Ovary (tissue), 7 donors: ENCODE measurements at regions not wholly inside any gene's neighbourhood (a gene's known extent, or its start where the extent isn't known, plus 50 kb on each side); places are given as distances from the start of the nearest gene placed in this dataset.

Experiments
- DNase-seq, 5 donors: peaks; one replicate each; pipeline ENCODE4 v3.0.0-alpha.2; 2019 to 2020
- H3K27ac ChIP-seq, 2 donors: fragments of 200-600 bp; one replicate each; pipeline versions ENCODE4 v1.5.1 to v1.8.0; 2019 to 2022
- H3K27me3 ChIP-seq: fragments of 200-600 bp; one replicate; pipeline ENCODE4 v1.8.0; 2022
- H3K36me3 ChIP-seq: fragments of 200-600 bp; sonication (generic); one replicate; pipeline ENCODE4 v1.5.1; 2019
- H3K4me1 ChIP-seq: one replicate; pipeline ENCODE4 v1.8.1; 2013; ENCODE audit warnings: mild to moderate bottlenecking, moderate library complexity; ENCODE audit not compliant: insufficient read depth
- H3K4me3 ChIP-seq: fragments of 200-600 bp; sonication (generic); one replicate; pipeline ENCODE4 v1.5.1; 2017
- H3K9me3 ChIP-seq, 2 donors: fragments of 200-600 bp in 1 of 2; sonication (generic) in 1 of 2; one replicate each; pipeline versions ENCODE4 v1.5.1 to v1.8.1; 2013 to 2019; ENCODE audit warnings: mild to moderate bottlenecking in 1 of 2, moderate library complexity in 1 of 2
- EP300 ChIP-seq: sonication (generic); formaldehyde crosslinking; IDR thresholded peaks from one replicate; pipeline ENCODE4 v1.6.1; 2017; ENCODE audit warnings: antibody characterized with exemption
- POLR2A ChIP-seq: fragments of 450-650 bp; IDR thresholded peaks from one replicate; pipeline ENCODE4 v1.6.1; 2017; ENCODE audit warnings: antibody characterized with exemption, mild to moderate bottlenecking, moderate library complexity
- WGBS, 3 donors: extraction: QIAGEN DNeasy Blood & Tissue Kit in 1 of 3; methylation state at CpG; one replicate each; pipeline versions ENCODE4 v1.1.5 to v1.1.7; 2013 to 2017; 5-methylcytosine and 5-hydroxymethylcytosine counted together
- intact Hi-C, 4 donors: fragments of 100-400 bp; cut with DNase I; formaldehyde crosslinking; loops; one replicate each; pipeline versions ENCODE4 v1.11.0 to v1.15.1; 2022 to 2023
- TF ChIP-seq, protein P1 (sequence below), 3 donors: fragments of 450-650 bp in 2 of 3; fragments of 200-600 bp in 1 of 3; IDR thresholded peaks; one replicate each; pipeline versions ENCODE4 v1.5.1 to v1.8.0; 2016 to 2022; ENCODE audit warnings: antibody characterized with exemption in 3 of 3, mild to moderate bottlenecking in 1 of 3
- donor health status: DM: no; HTN: no; CAD: no; lungs with moderate emphysema.
- donor health status: DM: no; HTN: no; CAD: no.
- donor health status: Bipolar disorder and iron deficiency.
- donor health status: DM: no; HTN: no; CAD: no.
- donor health status: DM: yes; HTN: yes; CAD: no.

DNA sequence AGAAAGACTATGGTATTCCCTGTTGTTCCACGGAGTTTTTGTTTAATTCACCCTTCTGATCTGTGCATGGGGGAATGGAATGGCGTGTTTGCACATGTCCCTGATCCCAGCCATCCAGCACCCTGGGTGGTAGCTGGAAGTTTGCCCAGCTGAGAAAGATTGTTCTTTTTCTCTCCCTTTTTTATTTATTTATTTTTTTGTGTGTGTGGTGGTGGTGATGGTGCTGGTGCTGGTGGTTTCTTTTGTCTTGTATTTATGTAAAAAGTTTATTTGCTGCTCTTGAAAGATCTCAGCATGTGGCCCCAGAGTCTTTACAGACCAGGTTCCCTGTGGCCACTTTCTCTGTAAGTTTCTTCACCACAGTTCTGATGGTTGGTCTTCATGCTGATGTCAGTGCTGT lies 372.6 kb downstream of the UTRN start:
- intact Hi-C loops, result no loop called here
- Histone ChIP-seq H3K4me3 (no peak overlapping the region), H3K36me3 (no peaks in the 10 kb centered on the region), H3K27me3 (no peaks in the 10 kb centered on the region), H3K4me1 (peaks cover 8% of the 10 kb centered on the region), H3K27ac (no peak overlapping the region), H3K9me3 (no peaks in the 10 kb centered on the region)
- WGBS, 3 donors, result 51 to 77% (median 65%) methylated on average over 2 of the region's 2 CpGs
- no peak for DNase-seq
- no peak for TF ChIP-seq POLR2A
- TF ChIP-seq, protein P1, sequence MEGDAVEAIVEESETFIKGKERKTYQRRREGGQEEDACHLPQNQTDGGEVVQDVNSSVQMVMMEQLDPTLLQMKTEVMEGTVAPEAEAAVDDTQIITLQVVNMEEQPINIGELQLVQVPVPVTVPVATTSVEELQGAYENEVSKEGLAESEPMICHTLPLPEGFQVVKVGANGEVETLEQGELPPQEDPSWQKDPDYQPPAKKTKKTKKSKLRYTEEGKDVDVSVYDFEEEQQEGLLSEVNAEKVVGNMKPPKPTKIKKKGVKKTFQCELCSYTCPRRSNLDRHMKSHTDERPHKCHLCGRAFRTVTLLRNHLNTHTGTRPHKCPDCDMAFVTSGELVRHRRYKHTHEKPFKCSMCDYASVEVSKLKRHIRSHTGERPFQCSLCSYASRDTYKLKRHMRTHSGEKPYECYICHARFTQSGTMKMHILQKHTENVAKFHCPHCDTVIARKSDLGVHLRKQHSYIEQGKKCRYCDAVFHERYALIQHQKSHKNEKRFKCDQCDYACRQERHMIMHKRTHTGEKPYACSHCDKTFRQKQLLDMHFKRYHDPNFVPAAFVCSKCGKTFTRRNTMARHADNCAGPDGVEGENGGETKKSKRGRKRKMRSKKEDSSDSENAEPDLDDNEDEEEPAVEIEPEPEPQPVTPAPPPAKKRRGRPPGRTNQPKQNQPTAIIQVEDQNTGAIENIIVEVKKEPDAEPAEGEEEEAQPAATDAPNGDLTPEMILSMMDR (IDR thresholded peaks at IDR 0.05), result no peak
- TF ChIP-seq EP300, result no peak

DNA sequence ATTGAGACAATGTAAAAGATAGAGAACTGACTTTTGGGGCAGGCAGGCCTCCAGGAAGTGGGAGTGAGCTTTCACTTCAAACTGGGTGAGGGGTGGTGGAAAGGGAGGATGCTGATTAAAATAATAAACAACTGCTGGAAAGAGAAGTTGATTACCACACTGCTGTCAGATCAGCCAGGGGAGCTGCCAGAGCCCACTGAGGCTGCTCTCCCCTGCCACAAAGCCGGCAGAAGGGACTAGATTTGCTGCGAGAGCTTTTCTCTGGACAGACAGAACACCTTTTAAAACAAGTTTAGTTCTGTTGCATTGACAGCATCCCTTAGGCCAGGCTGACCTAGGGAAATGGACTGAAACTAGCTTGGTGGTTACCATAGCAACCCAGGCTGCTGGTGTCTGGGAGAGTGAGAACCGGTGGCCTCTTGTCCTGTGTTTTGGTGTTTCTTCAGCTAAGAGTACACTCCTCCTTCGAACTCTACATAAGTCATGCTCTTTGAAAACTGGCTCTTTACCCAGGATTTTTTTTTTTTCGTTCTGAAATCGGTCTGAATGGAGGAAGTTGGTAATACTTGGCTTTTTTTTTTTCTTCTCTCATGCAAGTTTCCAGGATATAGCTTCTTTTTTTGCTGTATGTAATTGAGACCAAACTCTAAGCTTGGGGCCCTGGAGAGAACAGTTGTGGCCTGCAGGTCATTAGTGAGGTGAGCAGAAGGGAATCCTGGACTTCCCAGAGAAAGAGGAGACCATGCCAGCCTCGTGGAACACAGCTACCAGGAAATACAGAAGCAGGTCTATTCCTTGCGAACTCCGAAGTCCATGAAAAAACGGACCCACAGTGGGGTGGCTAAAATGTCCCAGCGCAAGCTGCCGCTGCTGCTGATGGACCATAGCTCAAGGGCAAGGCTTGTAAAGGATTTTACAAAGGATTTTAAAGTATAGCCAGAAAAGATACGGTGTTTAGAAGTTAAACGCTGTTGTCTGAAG lies 374.4 kb downstream of the UTRN start:
- 40 to 47% (median 43%) methylated on average over 14 of the region's 14 CpGs for WGBS, 3 donors
- Histone ChIP-seq H3K4me1 (peaks cover 8% of the 10 kb centered on the region), H3K9me3 (no peaks in the 10 kb centered on the region), H3K4me3 (no peak overlapping the region), H3K36me3 (no peaks in the 10 kb centered on the region), H3K27ac (peak overlapping the region in 1 of 2 donors; percentile 17), H3K27me3 (no peaks in the 10 kb centered on the region)
- DNase-seq, result peak; percentile 37 to 65 (median 51)
- TF ChIP-seq EP300 (no peak), POLR2A (no peak)
- TF ChIP-seq, protein P1 (IDR thresholded peaks at IDR 0.05), result no peak
- intact Hi-C loops, result no loop called here

DNA sequence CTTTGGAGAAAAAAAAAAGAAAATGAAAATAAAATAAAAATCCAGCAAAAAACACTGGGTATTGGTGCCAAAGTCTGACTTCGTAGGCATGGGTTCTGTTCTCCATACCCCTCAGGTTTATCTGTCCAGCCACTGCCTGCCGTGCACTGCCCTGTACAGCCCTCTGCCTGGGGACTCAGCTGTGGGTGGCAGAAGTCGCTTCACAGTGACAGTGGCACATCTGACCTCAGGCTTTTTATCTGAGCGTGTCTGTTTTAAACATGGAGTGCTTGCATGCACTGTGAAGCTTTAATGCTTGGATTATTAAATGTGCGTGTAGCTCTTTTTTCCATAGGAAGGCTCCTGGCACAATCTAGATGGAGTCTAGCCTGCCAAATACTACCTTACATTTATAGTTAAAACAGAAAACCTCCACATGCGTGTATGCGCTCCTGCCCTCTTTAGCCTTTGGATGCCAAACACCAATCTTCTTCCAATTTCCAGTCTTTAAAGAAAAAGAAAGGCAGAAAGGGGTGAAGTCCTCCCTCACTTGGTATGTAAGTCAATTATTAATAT lies 375.5 kb downstream of the UTRN start:
- no peak overlapping the region for H3K27ac ChIP-seq
- no peak for TF ChIP-seq POLR2A
- TF ChIP-seq, protein P1 (IDR thresholded peaks at IDR 0.05), result no peak
- TF ChIP-seq EP300, result no peak
- peaks cover 8% of the 10 kb centered on the region for H3K4me1 ChIP-seq
- no peaks in the 10 kb centered on the region for H3K9me3 ChIP-seq
- no peaks in the 10 kb centered on the region for H3K27me3 ChIP-seq
- no peak overlapping the region for H3K4me3 ChIP-seq
- intact Hi-C loops, result no loop called here
- H3K36me3 ChIP-seq, result no peaks in the 10 kb centered on the region
- no peak for DNase-seq
- WGBS, 3 donors, result 90 to 94% (median 90%) methylated on average over 7 of the region's 7 CpGs

DNA sequence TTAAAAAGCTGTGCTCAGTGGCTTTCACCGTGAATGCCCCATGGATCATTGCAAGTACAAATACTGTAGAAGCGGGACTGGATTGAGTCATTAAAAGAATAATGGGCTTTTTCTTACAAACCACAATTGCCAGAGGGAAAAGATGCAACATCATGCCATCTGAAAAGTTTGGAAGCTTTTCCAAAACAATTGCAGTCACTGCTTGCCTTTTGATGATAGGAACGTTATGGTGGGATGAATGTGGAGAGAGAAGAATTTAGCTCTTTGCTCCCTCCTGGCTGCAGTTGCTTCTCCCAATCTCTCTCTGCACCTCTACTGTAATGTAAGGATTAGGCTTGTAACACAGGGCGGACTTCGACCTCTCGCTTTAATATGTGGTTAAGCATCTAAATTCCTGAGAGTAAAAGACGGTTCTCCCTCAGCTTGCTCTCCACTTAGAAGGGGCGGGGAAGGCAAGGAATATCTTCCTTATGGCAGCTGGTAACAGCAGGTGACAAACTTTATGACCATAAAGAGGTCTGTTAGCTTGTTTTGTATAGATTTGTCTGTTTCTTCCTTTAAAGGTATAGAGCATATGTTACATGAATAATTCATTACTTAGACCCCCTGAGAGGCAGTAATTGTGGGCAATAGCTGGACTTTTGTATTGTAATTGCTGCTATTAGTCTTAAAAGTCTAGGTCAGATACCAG lies 376.1 kb downstream of the UTRN start:
- intact Hi-C loops, result no loop called here
- WGBS, 3 donors, result 88 to 89% (median 88%) methylated on average over 8 of the region's 8 CpGs
- Histone ChIP-seq H3K27ac (no peak overlapping the region), H3K36me3 (no peaks in the 10 kb centered on the region), H3K4me1 (peaks cover 8% of the 10 kb centered on the region), H3K27me3 (no peaks in the 10 kb centered on the region), H3K4me3 (no peak overlapping the region), H3K9me3 (no peaks in the 10 kb centered on the region)
- DNase-seq, result no peak
- TF ChIP-seq, protein P1 (IDR thresholded peaks at IDR 0.05), result no peak
- TF ChIP-seq EP300 (no peak), POLR2A (no peak)
